Prostate gland (tissue), 2 donors: ENCODE measurements at regions not wholly inside any gene's neighbourhood (a gene's known extent, or its start where the extent isn't known, plus 50 kb on each side); places are given as distances from the start of the nearest gene placed in this dataset.

Source experiments
- POLR2A ChIP-seq: fragments of 450-650 bp; IDR thresholded peaks from one replicate; pipeline ENCODE4 v1.6.1; 2016; ENCODE audit warnings: antibody characterized with exemption, mild to moderate bottlenecking
- TF ChIP-seq, protein P1 (sequence below), 4 experiments: fragments of 200-600 bp in 2 of 4; fragments of 450-650 bp in 2 of 4; sonication (generic) in 2 of 4; IDR thresholded peaks; 1 replicate in 3 of 4; 2 replicates in 1 of 4; pipeline ENCODE4 v1.5.1; 2016 to 2019; ENCODE audit warnings: antibody characterized with exemption in 4 of 4, mild to moderate bottlenecking in 2 of 4, moderate library complexity in 2 of 4

DNA sequence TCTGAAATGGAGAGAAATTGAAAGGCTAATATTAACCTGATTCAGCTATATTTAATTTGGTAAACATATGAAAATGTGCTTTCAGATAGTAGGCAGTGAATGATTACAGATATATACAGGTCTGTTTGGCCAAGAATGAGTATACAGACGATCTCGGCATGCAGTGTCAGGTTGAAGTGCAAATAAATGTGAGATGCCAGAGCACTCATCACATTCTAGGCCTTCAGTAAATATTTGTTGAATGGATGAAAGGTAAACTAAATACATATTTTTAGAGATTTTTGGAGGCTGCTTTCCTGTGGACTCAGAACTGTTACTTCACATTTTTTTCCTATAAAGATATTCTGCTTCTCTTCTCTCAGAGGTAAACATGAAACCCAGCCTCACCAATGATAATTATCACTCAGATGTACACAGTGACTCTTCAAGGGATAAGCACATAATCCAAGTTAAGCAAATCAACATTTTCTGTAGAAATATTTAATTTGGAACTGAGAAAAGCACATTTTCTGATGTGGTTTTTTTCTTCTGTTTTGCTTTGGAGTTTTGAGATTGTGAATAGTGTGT, 702.9 kb downstream of the BRINP3 start:
- TF ChIP-seq, protein P1, sequence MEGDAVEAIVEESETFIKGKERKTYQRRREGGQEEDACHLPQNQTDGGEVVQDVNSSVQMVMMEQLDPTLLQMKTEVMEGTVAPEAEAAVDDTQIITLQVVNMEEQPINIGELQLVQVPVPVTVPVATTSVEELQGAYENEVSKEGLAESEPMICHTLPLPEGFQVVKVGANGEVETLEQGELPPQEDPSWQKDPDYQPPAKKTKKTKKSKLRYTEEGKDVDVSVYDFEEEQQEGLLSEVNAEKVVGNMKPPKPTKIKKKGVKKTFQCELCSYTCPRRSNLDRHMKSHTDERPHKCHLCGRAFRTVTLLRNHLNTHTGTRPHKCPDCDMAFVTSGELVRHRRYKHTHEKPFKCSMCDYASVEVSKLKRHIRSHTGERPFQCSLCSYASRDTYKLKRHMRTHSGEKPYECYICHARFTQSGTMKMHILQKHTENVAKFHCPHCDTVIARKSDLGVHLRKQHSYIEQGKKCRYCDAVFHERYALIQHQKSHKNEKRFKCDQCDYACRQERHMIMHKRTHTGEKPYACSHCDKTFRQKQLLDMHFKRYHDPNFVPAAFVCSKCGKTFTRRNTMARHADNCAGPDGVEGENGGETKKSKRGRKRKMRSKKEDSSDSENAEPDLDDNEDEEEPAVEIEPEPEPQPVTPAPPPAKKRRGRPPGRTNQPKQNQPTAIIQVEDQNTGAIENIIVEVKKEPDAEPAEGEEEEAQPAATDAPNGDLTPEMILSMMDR (IDR thresholded peaks at IDR 0.05): no peak
- no peak for TF ChIP-seq POLR2A
